Ishikawa (cell line): ENCODE measurements at regions not wholly inside any gene's neighbourhood (a gene's known extent, or its start where the extent isn't known, plus 50 kb on each side); places are given as distances from the start of the nearest gene placed in this dataset.

Source experiments
- CEBPB ChIP-seq: IDR thresholded peaks from 2 replicates; pipeline ENCODE4 v1.6.1; 2012
- CREB1 ChIP-seq: IDR thresholded peaks from 2 replicates; pipeline ENCODE4 v1.6.1; 2012; ENCODE audit warnings: low read depth
- EGR1 ChIP-seq: IDR thresholded peaks from 2 replicates; pipeline ENCODE4 v1.6.1; 2012
- EP300 ChIP-seq: IDR thresholded peaks from 2 replicates; pipeline ENCODE4 v1.6.1; 2012; ENCODE audit warnings: borderline replicate concordance
- FOXM1 ChIP-seq: IDR thresholded peaks from 2 replicates; pipeline ENCODE4 v1.6.1; 2012; ENCODE audit warnings: low read depth, borderline replicate concordance
- MAX ChIP-seq: IDR thresholded peaks from 2 replicates; pipeline ENCODE4 v1.6.1; 2012
- NFIC ChIP-seq: IDR thresholded peaks from 2 replicates; pipeline ENCODE4 v1.6.1; 2012
- RAD21 ChIP-seq: IDR thresholded peaks from 2 replicates; pipeline ENCODE4 v1.6.1; 2012; ENCODE audit warnings: low read depth
- TAF1 ChIP-seq: IDR thresholded peaks from 2 replicates; pipeline ENCODE4 v1.6.1; 2012; ENCODE audit warnings: low read depth, mild to moderate bottlenecking
- TCF12 ChIP-seq: IDR thresholded peaks from 2 replicates; pipeline ENCODE4 v1.6.1; 2012; ENCODE audit warnings: low read depth
- TEAD4 ChIP-seq: IDR thresholded peaks from 2 replicates; pipeline ENCODE4 v1.6.1; 2012
- USF1 ChIP-seq: IDR thresholded peaks from 2 replicates; pipeline ENCODE4 v1.6.1; 2012
- YY1 ChIP-seq: IDR thresholded peaks from 2 replicates; pipeline ENCODE4 v1.6.1; 2012; ENCODE audit warnings: low read depth
- ZBTB7A ChIP-seq: IDR thresholded peaks from 2 replicates; pipeline ENCODE4 v1.6.1; 2012; ENCODE audit warnings: low read depth
- TF ChIP-seq, protein P1 (sequence below): IDR thresholded peaks from 2 replicates; pipeline ENCODE4 v1.6.1; 2012; ENCODE audit warnings: low read depth, mild to moderate bottlenecking

DNA sequence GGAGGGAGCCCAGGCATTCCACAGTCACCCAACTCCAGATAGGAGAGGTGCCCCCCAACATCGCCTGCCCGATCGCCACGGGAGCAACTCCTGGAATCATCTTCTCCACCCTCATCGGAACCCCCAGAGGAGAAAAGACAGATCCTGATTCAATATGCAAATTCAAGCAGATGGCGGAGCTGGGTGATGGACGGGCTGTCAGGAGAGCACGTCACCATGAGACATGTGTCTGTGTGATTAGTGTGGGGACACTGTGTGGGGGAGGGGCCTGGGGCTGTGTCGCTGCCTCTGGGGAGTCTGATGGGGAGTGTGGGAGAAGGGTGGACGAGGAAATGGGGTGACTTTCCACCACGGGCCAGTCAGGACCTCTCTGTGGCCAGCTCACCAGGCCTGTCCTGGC lies 90.2 kb upstream of the CSF3R start:
- no peak for TF ChIP-seq MAX
- TF ChIP-seq TEAD4 = no peak
- TF ChIP-seq EP300 = no peak
- TF ChIP-seq RAD21 = no peak
- no peak for TF ChIP-seq FOXM1
- TF ChIP-seq EGR1 = no peak
- TF ChIP-seq CREB1 = no peak
- no peak for TF ChIP-seq TCF12

DNA sequence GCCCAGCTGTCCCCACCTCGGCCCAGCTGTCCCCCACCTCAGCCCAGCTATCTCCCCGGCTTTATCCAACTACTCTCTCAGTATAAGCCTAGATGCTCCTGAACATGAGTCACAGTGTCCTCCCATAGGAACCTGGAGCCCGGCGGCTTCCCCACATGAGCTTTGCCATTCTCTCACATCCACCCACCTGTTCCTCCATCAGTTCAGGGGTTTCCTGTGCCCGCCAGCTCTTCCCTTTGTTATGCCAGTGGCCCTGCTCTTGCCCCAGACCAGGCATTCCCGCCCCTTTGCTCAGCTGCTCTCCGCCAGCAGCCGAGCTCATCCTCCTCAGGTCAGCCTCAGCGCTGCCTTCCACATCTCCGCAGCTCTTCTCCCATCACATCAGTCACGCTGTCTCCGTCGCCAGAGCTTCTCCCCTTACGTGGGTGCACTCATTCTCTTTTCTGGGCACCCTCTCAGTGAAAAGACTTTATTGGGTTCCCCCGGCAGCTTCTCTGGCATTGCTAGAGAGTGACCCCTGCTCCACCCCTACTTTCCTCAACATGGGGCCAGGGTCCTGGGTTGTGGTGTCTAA lies 89.5 kb upstream of the CSF3R start:
- no peak for TF ChIP-seq EP300
- TF ChIP-seq MAX = no peak
- no peak for TF ChIP-seq EGR1
- no peak for TF ChIP-seq TEAD4
- TF ChIP-seq RAD21 = no peak
- no peak for TF ChIP-seq NFIC
- no peak for TF ChIP-seq TAF1
- TF ChIP-seq TCF12 = no peak
- no peak for TF ChIP-seq FOXM1
- no peak for TF ChIP-seq YY1
- no peak for TF ChIP-seq CREB1
- no peak for TF ChIP-seq ZBTB7A
- TF ChIP-seq USF1 = no peak
- TF ChIP-seq CEBPB = no peak
- TF ChIP-seq, protein P1, sequence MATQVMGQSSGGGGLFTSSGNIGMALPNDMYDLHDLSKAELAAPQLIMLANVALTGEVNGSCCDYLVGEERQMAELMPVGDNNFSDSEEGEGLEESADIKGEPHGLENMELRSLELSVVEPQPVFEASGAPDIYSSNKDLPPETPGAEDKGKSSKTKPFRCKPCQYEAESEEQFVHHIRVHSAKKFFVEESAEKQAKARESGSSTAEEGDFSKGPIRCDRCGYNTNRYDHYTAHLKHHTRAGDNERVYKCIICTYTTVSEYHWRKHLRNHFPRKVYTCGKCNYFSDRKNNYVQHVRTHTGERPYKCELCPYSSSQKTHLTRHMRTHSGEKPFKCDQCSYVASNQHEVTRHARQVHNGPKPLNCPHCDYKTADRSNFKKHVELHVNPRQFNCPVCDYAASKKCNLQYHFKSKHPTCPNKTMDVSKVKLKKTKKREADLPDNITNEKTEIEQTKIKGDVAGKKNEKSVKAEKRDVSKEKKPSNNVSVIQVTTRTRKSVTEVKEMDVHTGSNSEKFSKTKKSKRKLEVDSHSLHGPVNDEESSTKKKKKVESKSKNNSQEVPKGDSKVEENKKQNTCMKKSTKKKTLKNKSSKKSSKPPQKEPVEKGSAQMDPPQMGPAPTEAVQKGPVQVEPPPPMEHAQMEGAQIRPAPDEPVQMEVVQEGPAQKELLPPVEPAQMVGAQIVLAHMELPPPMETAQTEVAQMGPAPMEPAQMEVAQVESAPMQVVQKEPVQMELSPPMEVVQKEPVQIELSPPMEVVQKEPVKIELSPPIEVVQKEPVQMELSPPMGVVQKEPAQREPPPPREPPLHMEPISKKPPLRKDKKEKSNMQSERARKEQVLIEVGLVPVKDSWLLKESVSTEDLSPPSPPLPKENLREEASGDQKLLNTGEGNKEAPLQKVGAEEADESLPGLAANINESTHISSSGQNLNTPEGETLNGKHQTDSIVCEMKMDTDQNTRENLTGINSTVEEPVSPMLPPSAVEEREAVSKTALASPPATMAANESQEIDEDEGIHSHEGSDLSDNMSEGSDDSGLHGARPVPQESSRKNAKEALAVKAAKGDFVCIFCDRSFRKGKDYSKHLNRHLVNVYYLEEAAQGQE = no peak

DNA sequence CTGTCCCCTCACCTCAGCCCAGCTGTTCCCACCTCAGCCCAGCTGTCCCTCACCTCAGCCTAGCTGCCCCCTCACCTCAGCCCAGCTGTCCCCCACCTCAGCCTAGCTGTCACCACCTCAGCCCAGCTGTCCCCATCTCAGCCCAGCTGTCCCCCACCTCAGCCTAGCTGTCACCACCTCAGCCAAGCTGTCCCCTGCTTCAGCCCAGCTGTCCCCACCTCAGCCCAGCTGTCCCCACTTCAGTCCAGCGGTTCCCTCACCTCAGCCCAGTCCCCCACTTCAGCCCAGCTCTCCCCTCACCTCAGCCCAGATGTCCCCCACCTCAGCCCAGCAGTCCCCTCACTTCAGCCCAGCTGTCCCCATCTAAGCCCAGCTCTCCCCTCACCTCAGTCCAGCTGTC lies 88.4 kb upstream of the CSF3R start:
- TF ChIP-seq TCF12 (no peak), YY1 (no peak), FOXM1 (no peak), ZBTB7A (no peak)

GRCh38 chr1:36570478-36571060 lies 87.9 kb upstream of the CSF3R start:
- TF ChIP-seq RAD21 (no peak), YY1 (no peak), CEBPB (no peak), NFIC (no peak), USF1 (no peak), MAX (no peak), EP300 (no peak), EGR1 (no peak), TCF12 (no peak), TEAD4 (no peak), CREB1 (no peak), TAF1 (no peak)
- TF ChIP-seq, protein P1 = no peak

GRCh38 chr1:36570006-36570405 lies 87.3 kb upstream of the CSF3R start:
- TF ChIP-seq TAF1 = no peak
- TF ChIP-seq TCF12 = no peak
- TF ChIP-seq EP300 = no peak
- TF ChIP-seq FOXM1 = no peak
- TF ChIP-seq EGR1 = no peak
- TF ChIP-seq NFIC = no peak
- TF ChIP-seq CREB1 = no peak
- TF ChIP-seq ZBTB7A = no peak
- no peak for TF ChIP-seq YY1
- no peak for TF ChIP-seq TEAD4
- TF ChIP-seq CEBPB = no peak
- TF ChIP-seq USF1 = no peak
- TF ChIP-seq MAX = no peak
- TF ChIP-seq, protein P1 = no peak
- TF ChIP-seq RAD21 = no peak
